Left forelimb (tissue), 1 donor: ENCODE measurements at regions not wholly inside any gene's neighbourhood (a gene's known extent, or its start where the extent isn't known, plus 50 kb on each side); places are given as distances from the start of the nearest gene placed in this dataset.
A peak's percentile ranks its signal among the peaks of the same experiment; 100 is the strongest.

ENCODE experiments used
- DNase-seq: peaks from one replicate; pipeline ENCODE4 v3.0.0-alpha.2; 2018; ENCODE audit warnings: low spot score

- peak; percentile 37 for DNase-seq
Measured at GRCh38 chr3:43866529-43867353, 176.0 kb downstream of the ABHD5 start.

- peak; percentile 55 for DNase-seq
Measured at GRCh38 chr3:43867436-43868072, 176.8 kb downstream of the ABHD5 start.

GRCh38 chr3:43869491-43869890, 178.8 kb downstream of the ABHD5 start:
- DNase-seq = no peak

GRCh38 chr3:43870120-43870519, 179.4 kb downstream of the ABHD5 start:
- DNase-seq = peak; percentile 53

DNA sequence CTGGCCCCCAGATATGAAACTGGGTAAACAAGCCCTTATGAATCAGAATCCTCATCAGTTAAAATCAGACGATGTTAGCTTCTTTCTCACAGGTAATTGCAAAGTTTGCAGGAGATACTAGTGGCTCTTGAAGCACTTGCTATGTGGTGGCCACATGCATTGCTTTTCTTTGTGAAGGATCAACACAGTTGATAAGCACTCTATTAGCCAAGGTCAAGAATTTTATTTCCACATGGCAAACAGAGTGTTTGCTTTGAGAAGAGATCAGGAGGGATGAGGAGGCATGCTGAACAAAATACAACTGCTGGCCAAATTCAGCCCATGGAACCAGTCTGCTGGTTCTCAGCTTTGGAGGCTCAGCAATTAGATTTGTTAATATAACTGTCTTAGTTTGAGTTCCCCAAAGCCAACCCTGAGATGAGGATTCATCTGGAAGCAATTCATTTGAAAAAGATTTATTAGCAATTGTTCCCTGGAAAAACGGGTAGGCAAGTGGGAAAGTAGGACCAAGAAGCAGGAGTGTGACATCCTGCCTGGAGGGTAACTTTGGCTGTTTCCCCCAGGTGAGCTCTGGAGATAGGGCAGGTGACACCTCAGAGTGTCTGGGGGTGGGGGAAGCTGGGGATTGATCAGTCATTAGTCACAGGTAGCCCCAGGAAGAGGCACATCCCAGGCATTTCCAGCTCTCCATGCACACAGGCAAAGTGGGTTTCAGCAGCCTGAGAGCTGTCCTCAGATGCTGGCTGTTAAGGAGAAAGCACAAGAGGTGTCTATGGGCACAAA, 180.3 kb downstream of the ABHD5 start:
- DNase-seq = peak; percentile 12

DNA sequence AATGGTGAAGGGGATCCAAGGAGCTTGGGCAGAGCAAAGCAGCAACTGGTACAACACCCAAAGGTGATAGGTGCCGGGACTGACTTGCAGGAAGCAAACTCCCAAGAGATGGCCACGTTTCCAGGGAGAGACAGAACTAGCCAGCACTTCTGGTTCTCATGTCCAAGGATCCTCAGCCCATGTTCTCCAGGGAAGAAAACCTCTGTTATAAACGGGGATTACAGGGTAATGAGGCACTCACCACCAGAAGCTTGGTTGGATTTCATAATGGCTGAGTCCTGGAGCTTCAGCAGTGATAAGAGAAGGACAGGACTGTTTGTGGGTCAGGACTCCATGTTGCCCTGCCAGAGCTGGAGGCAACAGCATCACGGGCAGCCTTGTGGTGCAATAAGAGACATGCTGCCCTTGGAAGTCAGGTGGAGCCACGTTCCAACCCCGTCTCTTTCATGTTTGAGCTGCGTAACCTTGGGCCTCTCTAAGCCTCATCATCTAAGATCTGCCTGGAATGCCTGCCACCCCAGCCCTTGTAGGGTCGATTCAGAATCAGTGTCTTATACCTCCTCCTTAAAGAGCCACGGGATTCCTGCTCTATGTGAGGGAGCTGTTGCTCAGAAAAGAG, 181.0 kb downstream of the ABHD5 start:
- DNase-seq = peak; percentile 14

DNA sequence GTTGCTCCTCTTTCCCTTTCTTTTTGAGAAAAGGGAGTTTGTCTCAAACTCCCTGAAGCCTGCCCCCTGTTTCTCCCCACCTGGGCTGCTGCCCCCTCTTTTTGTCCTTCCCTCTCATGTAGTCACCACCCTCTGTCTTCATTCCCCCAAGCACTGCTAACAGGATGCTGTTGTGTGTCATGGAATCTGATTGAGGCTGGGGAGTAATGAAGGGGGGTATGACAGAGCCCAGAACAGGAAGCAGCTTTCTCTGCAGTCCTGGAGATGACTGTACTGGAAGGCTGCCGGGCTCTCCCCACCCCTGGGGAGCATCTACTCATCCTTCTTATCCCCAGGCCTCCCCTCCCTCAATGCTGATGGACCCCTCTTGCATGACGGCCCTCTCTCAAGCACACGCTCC, 181.6 kb downstream of the ABHD5 start:
- DNase-seq = peak; percentile 49

DNA sequence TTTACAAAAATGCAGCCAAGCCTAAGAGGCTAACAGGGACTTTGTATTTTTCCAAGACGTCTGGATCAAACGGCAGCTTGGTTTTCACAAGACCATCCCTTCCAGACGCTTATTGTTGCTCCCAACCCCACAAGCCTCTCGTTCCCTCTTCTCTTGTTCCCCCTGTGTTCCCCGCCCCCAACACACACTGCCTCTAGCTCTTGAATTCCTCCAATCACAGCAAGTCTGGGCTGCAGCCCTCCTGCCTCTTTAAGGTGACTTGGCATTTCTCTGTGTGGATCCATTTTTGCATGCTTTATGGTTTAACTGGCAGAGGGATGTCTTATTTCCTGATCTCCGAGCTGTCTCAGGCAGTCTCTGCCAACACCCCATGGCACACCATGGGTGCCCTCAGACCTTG, 182.2 kb downstream of the ABHD5 start:
- peak; percentile 41 for DNase-seq

GRCh38 chr3:43873723-43874122, 183.0 kb downstream of the ABHD5 start:
- DNase-seq = no peak

DNA sequence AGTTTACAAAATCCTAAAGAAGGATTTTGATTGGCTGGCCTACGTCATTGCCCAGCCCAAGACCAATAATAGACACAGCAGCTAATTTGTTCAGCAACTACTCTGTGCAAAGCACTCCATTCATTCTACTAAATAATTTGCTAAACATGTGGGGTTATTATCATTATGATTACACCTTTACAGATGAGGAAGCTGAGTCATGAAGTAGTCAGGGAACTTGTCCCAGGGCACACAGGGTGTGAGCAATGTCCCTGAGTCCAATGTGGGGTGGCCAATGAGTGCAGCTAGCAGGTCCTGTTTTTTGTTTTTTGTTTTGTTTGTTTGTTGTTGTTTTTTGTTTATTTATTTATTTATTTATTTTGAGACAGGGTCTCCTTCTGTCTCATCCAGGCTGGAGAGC, 183.6 kb downstream of the ABHD5 start:
- no peak for DNase-seq

DNA sequence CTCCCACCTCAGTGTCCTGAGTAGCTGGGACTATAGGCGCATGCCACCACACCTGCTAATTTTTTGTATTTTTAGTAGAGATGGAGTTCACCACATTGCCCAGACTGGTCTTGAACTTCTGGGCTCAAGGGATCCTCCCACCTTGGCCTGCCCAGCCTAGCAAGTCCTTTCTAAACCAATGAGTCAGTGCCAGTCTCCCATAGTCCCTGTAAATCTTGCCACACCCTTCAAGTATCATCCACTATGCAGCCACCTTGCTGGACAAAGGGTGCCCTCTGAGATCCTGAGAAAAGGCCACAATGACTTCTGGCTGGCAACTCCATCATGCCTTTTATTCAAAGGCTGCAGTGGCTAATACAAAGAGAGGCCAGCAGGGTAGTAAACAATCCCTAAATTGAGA, 184.0 kb downstream of the ABHD5 start:
- DNase-seq = peak; percentile 34

GRCh38 chr3:43876648-43877047, 185.9 kb downstream of the ABHD5 start:
- DNase-seq = no peak

- DNase-seq = peak; percentile 45
Measured at GRCh38 chr3:43879166-43879565, 188.4 kb downstream of the ABHD5 start.

DNA sequence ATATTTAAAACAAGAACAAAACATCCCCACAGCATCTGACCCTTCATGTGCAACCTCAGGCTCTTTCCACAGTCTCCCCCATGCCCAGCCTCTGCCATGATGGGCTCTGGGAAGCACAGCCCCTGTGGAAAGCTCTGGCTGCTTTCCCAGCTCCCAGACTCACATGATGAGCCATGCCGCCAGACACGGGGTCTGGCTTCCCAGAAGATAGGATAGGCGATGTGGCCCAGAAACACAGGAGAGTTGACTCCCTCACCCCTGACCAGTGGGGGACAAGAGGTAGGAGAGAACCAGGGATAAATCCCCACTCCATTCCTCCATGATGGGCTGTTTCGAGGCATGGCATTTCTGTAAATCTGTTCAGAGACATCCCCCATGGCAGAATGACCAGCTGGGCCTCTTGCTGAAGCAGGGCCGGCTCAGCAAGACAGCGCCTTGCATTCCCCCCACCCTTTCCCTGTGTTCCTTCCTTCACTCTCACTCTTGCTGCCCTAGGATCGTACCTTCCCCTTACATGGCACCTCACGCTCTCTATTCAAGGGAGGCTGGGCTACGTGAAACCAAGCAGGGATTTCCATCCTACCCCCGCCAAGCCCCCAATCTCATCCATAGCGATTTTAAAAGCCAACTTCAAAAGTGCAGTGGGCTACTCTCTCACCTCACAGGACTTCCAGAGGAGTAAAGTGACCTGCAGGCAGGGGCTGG, 192.4 kb downstream of the ABHD5 start:
- DNase-seq = peak; percentile 34

GRCh38 chr3:43883729-43884396, 193.1 kb downstream of the ABHD5 start:
- peak; percentile 15 for DNase-seq

DNA sequence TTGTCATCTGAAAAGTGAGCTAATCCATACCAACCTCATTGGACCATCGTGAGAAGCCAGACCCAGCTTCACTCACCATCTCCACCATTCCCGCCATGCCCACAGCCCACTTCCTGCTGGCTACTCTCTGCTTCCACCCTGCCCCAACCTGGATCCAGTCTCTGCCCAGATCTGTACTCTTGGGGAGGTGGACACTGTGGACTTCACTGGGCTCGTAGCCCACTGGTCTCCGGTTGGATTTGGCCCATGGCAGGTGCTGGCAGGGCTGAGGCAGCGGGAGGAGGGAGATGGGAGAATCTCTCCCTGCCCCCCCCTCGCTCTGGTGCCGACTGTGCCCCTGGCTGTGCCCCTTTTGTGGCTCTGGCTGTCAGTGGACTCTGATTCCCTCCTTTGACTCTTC, 193.8 kb downstream of the ABHD5 start:
- peak; percentile 46 for DNase-seq

- DNase-seq = peak; percentile 34
Measured at GRCh38 chr3:43885908-43886618, 195.3 kb downstream of the ABHD5 start.

DNA sequence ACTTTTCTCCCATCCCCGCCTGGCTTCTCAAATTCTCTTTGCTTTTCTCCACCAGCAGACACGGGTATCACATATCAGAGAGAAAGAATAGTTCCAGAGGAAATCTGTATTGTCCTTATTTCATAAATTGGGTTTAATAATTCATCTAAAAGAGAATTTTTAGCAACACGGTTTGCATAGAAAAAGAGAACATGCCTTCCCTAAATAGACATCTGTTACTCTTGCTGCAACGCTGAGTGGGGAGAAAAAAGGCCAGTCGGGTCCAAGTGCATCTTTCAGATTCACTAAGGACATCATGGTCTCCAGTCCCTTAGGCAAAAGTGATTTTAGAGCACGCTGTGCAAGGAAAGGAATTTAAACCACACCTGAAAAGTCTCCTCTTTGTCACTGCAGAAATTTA, 201.3 kb downstream of the ABHD5 start:
- DNase-seq = peak; percentile 46

DNA sequence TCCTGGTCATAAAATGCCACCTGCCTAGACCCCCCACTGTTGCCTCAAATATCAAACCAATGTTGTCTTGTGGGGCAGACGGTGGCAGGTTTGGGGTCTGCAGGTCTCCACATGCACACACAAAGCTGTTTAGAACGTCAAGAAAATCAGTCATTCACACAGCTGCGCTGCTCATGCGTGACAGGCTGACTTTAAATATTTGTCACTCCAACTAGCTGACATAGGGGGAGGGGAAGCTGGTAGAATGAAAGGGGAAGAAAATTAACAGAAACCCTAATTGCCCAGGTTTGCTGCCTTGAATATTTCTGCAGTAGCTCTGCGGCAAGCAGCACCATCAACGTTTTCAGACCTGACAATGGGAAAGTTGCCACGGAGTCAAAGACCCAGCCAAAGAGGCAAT, 201.8 kb downstream of the ABHD5 start:
- DNase-seq = peak; percentile 33

DNA sequence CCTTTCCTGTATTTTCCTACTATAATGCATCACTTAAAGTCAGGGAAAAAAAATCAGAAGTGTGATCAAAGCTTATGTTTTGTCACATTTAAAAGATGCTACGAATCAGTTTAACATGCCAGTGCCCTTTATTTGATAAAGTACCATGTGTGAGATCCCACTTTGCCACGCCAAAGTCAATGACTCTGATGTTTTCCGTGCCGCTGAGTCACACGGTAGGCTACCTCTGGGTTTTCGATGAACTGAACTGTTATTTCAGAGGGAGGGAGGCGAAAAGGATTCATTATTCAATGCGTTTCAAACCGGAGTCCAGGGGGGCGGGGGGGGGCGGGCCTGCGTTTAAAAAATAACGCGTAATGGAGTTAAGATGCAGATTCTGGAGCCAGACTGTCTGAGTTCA, 203.0 kb downstream of the ABHD5 start:
- peak; percentile 71 for DNase-seq
